ENCODE measurements at regions not wholly inside any gene's neighbourhood (a gene's known extent, or its start where the extent isn't known, plus 50 kb on each side); places are given as distances from the start of the nearest gene placed in this dataset.
"Not testable (repeated sequence)": the region's sequence is repeated elsewhere in the genome, so short reads cannot be mapped to it uniquely, and the experiment has no call there.

DNA sequence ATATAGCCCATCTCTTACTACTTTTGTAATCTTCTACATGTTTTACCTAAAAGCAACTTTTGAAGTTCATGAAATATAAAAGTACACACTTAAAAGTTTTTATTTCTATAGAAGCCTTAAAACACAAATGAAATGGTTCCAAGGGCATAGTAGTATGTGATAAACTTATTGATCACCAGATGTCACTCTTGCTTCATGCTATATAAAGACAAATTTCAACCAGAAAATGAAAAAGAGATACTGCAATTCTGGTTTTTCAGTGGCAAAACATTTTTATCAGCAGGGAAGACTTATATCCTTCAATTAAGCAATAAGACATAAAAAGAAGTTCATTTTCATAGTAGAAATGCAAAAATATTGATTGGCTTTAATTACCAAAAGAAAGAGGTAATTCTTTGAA lies 69.4 kb upstream of the FBXL17 start:
- no peak for DNase-seq (ENCODE audit: low spot score)

- not testable (repeated sequence) for DNase-seq (ENCODE audit: low spot score)
Observed at GRCh38 chr5:108444130-108444529, 62.2 kb upstream of the FBXL17 start.

- not testable (repeated sequence) for DNase-seq (ENCODE audit: low spot score)
Observed at GRCh38 chr5:108442063-108442651, 60.3 kb upstream of the FBXL17 start.

GRCh38 chr5:108437425-108437824 lies 55.5 kb upstream of the FBXL17 start:
- no peak for DNase-seq (ENCODE audit: low spot score)

- DNase-seq (ENCODE audit: low spot score), result no peak
Observed at GRCh38 chr5:108436696-108437095, 54.8 kb upstream of the FBXL17 start.

DNA sequence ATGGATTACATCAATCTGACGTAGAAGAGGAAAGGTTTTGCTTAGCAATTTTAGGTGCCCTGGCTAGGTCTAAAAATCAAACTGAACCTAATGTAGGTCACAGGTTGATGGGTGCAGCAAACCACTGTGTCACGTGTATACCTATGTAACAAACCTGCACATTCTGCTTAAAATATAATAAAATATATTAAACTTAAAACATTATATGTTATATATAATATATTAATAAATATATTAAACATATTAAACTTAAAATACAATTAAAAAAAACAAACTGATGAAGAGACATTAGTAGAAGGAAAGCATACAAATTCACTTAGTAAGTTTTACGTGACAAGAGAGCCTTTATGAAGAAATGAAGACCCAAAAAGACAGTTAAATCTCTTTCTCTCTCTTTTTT lies 51.7 kb upstream of the FBXL17 start:
- no peak for DNase-seq (ENCODE audit: low spot score)

DNA sequence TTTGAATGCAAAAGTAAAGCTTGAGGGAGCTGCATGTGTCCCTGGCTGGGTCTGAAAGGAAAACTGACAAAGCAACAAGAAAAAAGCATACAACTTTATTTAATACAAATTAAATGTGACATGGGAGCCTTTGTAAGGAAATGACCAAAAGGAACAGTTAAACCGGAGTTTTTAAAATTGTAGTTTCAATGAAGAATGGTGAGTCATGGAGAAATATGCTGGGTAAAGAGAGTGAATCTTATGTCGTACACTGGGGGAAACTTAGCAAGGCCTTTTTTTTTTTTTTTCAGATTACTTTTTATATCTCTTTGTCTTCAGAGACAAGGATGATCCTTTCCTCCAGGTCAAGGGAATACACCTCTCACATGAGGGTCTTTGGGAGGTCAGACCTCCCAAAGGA lies 50.1 kb upstream of the FBXL17 start:
- DNase-seq (ENCODE audit: low spot score), result no peak
